Transverse colon (tissue), 3 donors: ENCODE measurements at regions not wholly inside any gene's neighbourhood (a gene's known extent, or its start where the extent isn't known, plus 50 kb on each side); places are given as distances from the start of the nearest gene placed in this dataset.

ENCODE experiments used
- EP300 ChIP-seq: sonication (generic); formaldehyde crosslinking; IDR thresholded peaks from one replicate; pipeline ENCODE4 v1.6.1; 2017; ENCODE audit warnings: antibody characterized with exemption, low read depth
- POLR2A ChIP-seq: fragments of 450-650 bp; IDR thresholded peaks from one replicate; pipeline ENCODE4 v1.6.1; 2016; ENCODE audit warnings: antibody characterized with exemption, mild to moderate bottlenecking, moderate library complexity
- POLR2AphosphoS5 ChIP-seq, 3 donors: sonication (generic); formaldehyde crosslinking; IDR thresholded peaks; one replicate each; pipeline ENCODE4 v1.6.1; 2016; ENCODE audit warnings: antibody characterized with exemption in 3 of 3

GRCh38 chr14:94979891-94980290, 177.4 kb downstream of the DICER1 start:
- TF ChIP-seq EP300 (no peak), POLR2A (no peak), POLR2AphosphoS5 (IDR thresholded peaks at IDR 0.05) (no peak)
